ENCODE measurements at regions not wholly inside any gene's neighbourhood (a gene's known extent, or its start where the extent isn't known, plus 50 kb on each side); places are given as distances from the start of the nearest gene placed in this dataset.

DNA sequence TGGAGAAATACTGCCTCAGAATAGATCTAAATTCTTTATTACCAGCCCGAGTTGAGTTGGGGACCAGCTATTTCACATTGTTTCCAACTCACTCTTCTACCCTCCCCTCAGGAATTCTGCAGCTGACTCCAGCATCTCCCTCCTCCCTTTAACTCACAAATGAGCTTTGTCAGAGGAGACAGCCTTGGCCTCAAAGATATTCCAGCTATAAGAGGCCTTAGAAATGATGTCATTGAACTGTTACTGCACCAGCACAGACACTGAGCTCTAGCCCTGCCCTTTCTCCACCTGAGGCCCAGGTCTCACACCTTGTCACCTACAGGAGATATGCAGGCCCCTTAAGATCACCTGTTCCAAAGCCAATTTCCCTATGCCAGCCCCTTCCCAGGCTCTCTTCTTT, 78.4 kb upstream of the ATP10B start:
- peak in 3 of 7 donors; percentile 4 to 17 (median 13) for DNase-seq
- no peaks in the 10 kb centered on the region for H3K27me3 ChIP-seq
- intact Hi-C loops (cut with DNase I), result no loop called here
- no peaks in the 10 kb centered on the region for H3K9me3 ChIP-seq (replicated peaks in 1 of 3)
- no peak overlapping the region for H3K27ac ChIP-seq
- WGBS, 4 donors, result 6 to 17% (median 10%) methylated on average over 1 of the region's 1 CpG
- no peak for TF ChIP-seq POLR2A (IDR thresholded peaks at IDR 0.05)
- TF ChIP-seq, protein P1, sequence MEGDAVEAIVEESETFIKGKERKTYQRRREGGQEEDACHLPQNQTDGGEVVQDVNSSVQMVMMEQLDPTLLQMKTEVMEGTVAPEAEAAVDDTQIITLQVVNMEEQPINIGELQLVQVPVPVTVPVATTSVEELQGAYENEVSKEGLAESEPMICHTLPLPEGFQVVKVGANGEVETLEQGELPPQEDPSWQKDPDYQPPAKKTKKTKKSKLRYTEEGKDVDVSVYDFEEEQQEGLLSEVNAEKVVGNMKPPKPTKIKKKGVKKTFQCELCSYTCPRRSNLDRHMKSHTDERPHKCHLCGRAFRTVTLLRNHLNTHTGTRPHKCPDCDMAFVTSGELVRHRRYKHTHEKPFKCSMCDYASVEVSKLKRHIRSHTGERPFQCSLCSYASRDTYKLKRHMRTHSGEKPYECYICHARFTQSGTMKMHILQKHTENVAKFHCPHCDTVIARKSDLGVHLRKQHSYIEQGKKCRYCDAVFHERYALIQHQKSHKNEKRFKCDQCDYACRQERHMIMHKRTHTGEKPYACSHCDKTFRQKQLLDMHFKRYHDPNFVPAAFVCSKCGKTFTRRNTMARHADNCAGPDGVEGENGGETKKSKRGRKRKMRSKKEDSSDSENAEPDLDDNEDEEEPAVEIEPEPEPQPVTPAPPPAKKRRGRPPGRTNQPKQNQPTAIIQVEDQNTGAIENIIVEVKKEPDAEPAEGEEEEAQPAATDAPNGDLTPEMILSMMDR (IDR thresholded peaks at IDR 0.05), result no peak
- no peak overlapping the region for H3K4me3 ChIP-seq
- H3K4me1 ChIP-seq (replicated peaks in 1 of 2), result no peaks in the 10 kb centered on the region
- H3K36me3 ChIP-seq (replicated peaks in 1 of 2), result no peaks in the 10 kb centered on the region

GRCh38 chr5:160929906-160930305, 77.9 kb upstream of the ATP10B start:
- H3K36me3 ChIP-seq (replicated peaks in 1 of 2), result no peaks in the 10 kb centered on the region
- WGBS, 4 donors, result 87 to 96% (median 88%) methylated on average over 3 of the region's 3 CpGs

GRCh38 chr5:160929360-160929759, 77.3 kb upstream of the ATP10B start:
- H3K27ac ChIP-seq, result no peak overlapping the region
- intact Hi-C loops (cut with DNase I), result no loop called here
- 68 to 100% (median 86%) methylated on average over 2 of the region's 2 CpGs for WGBS, 4 donors

More at GRCh38 chr5:160929906-160930305, 77.9 kb upstream of the ATP10B start:
- TF ChIP-seq POLR2A (IDR thresholded peaks at IDR 0.05), result no peak
- TF ChIP-seq, protein P1 (IDR thresholded peaks at IDR 0.05), result no peak
- Histone ChIP-seq H3K4me3 (no peak overlapping the region), H3K27ac (no peak overlapping the region), H3K27me3 (no peaks in the 10 kb centered on the region), H3K9me3 (replicated peaks in 1 of 3) (no peaks in the 10 kb centered on the region), H3K4me1 (replicated peaks in 1 of 2) (no peaks in the 10 kb centered on the region)
- intact Hi-C loops (cut with DNase I), result no loop called here
- no peak for DNase-seq

DNA sequence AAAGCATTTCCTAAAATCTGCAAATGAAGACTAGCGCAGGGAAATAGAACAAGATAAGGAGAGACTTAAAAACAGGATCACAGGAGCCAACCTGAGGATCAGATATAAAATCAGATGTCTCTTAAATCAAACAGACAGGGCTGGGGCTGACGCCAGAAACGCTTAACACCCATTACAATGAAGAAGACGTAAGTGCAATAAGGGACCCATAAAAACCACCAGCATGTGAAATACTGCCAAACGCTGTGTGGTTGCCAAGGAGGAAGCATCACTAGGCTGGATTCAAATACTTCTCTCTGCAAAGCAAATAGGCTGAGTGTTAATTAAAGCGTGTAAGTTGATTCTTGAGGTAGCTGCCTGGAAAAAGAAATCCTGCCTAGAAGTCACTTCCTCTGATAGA, 74.4 kb upstream of the ATP10B start:
- no peaks in the 10 kb centered on the region for H3K4me1 ChIP-seq (replicated peaks in 1 of 2)
- 36 to 54% (median 39%) methylated on average over 6 of the region's 6 CpGs for WGBS, 4 donors
- TF ChIP-seq POLR2A (IDR thresholded peaks at IDR 0.05), result no peak
- TF ChIP-seq, protein P1 (IDR thresholded peaks at IDR 0.05), result no peak
- H3K36me3 ChIP-seq (replicated peaks in 1 of 2), result no peaks in the 10 kb centered on the region
- H3K27me3 ChIP-seq, result no peaks in the 10 kb centered on the region
- H3K27ac ChIP-seq, result no peak overlapping the region
- intact Hi-C loops (cut with DNase I), result no loop called here
- no peaks in the 10 kb centered on the region for H3K9me3 ChIP-seq (replicated peaks in 1 of 3)
- no peak overlapping the region for H3K4me3 ChIP-seq
- DNase-seq, result no peak

More at GRCh38 chr5:160929360-160929759, 77.3 kb upstream of the ATP10B start:
- Histone ChIP-seq H3K9me3 (replicated peaks in 1 of 3) (no peaks in the 10 kb centered on the region), H3K27me3 (no peaks in the 10 kb centered on the region), H3K4me3 (no peak overlapping the region), H3K36me3 (replicated peaks in 1 of 2) (no peaks in the 10 kb centered on the region), H3K4me1 (replicated peaks in 1 of 2) (no peaks in the 10 kb centered on the region)
- no peak for DNase-seq
- TF ChIP-seq POLR2A (IDR thresholded peaks at IDR 0.05), result no peak
- TF ChIP-seq, protein P1 (IDR thresholded peaks at IDR 0.05), result no peak

All from adrenal gland (tissue), 9 donors.